IPS-18c (cell line): ENCODE measurements at regions not wholly inside any gene's neighbourhood (a gene's known extent, or its start where the extent isn't known, plus 50 kb on each side); places are given as distances from the start of the nearest gene placed in this dataset.
"Not testable (repeated sequence)": the region's sequence is repeated elsewhere in the genome, so short reads cannot be mapped to it uniquely, and the experiment has no call there.

Experiments
- H3K4me3 ChIP-seq: 2 replicates; pipeline ENCODE4 v1.7.0; 2013; ENCODE audit warnings: low read depth, mild to moderate bottlenecking, low read length, moderate library complexity; ENCODE audit not compliant: insufficient read depth
- H3K9me3 ChIP-seq: one replicate; pipeline ENCODE4 v1.6.1; 2013; ENCODE audit warnings: mild to moderate bottlenecking, low read length, moderate library complexity; ENCODE audit not compliant: control insufficient read depth, insufficient read depth

GRCh38 chr14:71444030-71444822 is 488.0 kb upstream of the RGS6 start:
- Histone ChIP-seq H3K9me3 (no peaks in the 10 kb centered on the region), H3K4me3 (no peak overlapping the region)

GRCh38 chr14:71448431-71449315 is 483.6 kb upstream of the RGS6 start:
- Histone ChIP-seq H3K4me3 (no peak overlapping the region), H3K9me3 (no peaks in the 10 kb centered on the region)

DNA sequence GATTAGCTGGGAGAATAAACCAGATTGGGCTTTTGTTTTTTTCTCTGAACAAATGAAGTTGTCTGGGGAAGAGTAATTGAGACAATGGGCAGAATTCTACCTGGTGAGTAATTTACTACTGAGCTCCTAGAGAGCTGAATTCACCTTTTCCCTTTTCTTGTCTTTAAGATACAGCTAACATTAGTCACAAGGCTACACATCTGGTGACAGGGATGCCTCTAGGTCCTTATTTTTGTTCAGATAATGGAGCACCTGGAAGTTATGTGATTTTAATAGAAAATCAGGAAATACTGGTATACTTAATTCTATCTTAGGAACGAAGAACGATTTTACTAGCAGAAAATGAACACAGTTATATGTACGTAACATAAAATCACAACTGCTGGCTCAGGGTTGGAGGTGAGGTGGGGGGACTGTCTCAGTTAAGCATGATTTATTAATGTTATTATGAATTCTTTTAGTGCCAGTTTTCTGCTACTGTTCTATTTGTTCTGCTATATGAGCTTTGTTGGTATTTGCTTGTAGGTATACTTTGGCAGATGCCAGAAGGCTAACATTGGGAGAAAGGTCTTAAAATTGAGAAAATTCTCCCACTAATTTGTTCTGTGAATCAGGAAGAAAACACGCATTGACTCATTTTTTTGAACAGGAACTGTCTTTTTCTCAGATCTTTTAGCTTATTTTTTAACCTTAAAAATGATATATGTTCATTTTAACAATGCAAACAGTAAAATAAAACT is 482.7 kb upstream of the RGS6 start:
- Histone ChIP-seq H3K4me3 (no peak overlapping the region), H3K9me3 (no peaks in the 10 kb centered on the region)

DNA sequence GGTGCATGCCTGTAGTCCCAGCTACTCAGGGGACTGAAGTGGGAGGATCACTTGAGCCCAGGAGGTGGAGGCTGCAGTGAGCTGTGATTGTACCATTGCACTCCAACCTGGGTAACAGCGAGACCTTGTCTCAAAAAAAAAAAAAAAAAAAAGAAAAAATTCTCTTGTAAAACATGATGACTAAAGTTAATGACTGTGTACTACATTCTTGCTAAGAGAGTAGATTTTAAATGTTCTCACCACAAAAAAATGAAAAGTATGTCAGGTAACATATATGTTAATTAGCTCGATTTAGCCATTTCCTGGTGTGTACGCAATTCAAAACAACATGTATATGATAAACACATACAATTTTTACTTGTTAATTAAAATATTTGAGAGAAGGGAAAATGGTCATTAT is 480.7 kb upstream of the RGS6 start:
- Histone ChIP-seq H3K9me3 (no peaks in the 10 kb centered on the region), H3K4me3 (no peak overlapping the region)

DNA sequence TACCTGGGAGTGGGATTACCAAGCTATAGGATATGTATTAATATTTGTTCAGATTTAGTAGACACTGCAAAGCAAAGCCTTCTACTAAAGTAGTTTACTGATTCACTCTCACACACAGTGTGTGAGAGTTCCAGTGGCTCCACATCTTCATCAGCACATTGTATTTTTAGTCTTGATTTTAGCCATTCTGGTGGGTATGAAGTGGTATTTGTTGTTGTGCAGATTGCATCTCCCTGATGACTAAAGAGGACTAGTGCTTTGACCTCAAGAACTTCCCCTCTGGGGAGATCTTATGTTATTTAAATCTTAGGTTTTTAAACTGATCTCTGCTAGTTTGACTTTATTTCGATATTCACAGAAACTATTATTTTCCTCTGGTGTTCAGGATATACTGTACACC is 479.7 kb upstream of the RGS6 start:
- H3K9me3 ChIP-seq: no peaks in the 10 kb centered on the region
- no peak overlapping the region for H3K4me3 ChIP-seq

DNA sequence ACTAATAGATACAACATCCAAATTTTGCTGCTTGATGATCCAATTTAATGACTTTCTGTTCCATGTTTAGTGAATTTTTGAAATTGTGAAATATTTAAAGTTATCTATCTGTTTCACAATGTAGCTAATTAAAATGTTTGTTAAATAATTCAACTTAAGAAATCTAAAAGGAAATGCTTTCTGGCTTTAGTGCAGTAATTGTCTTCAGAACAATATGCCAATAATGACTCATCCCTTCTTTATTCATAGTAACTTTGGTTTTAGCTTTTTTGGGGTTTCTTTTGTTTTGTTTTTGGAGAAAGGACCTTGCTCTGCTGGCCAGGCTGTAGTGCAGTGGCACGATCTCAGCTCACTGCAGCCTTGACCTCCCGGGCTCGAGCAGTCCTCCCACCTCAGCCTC is 479.2 kb upstream of the RGS6 start:
- Histone ChIP-seq H3K9me3 (no peaks in the 10 kb centered on the region), H3K4me3 (no peak overlapping the region)

DNA sequence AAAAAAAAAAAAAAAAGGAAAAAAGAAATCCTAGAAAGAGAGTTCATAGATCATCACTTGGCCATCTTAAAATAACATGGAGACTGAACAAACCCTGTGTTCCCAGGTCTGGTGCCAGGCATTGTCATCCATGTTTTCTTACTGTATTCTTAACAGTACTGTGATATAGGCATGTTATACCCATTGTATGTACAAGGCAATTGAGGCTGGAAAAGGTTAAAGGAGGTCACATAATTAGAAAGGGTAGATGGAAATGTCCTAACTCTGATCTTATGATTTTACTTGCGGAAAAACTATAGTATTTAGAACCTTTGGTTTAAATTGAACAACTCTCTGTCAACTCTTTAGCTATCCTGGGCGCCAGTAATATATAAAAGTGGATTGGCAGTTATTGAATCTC is 478.2 kb upstream of the RGS6 start:
- Histone ChIP-seq H3K4me3 (no peak overlapping the region), H3K9me3 (no peaks in the 10 kb centered on the region)

DNA sequence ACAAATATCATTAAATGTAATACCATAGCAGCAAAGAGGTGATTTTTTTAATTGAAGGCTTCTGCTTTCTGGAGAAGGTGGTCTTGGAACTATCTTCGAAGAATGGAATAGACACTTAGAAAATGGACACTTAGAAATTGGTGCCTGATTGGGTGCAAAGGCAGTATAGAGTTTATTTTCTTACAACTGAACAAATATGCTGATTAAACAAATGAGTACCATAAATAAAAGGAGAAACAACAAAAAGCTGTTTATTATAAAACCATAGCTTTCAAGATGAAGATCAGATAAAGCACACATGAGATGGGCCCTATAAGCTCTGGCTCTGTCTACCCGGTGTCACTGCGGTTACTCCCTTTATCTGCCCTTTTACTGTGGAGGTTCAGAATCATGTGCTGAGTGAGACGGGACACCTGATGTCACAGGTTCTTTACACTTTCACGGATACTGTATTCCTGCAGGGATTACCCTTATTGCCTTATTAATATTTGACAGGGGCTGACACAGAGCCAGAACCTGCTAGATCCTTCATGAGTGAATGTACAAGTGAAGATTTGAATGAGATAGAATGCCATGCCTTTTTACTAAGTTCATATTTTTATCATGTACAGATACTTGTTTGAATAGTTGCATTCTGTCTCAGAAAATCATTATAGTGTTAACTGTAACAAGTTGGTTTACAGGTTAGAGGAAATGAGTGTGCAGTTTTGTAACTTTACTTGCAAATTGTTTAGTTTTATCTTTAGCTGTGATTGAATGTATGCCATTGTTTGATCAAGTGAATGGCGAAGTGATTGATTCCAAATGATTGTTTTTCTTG is 477.5 kb upstream of the RGS6 start:
- Histone ChIP-seq H3K9me3 (no peaks in the 10 kb centered on the region), H3K4me3 (no peak overlapping the region)

DNA sequence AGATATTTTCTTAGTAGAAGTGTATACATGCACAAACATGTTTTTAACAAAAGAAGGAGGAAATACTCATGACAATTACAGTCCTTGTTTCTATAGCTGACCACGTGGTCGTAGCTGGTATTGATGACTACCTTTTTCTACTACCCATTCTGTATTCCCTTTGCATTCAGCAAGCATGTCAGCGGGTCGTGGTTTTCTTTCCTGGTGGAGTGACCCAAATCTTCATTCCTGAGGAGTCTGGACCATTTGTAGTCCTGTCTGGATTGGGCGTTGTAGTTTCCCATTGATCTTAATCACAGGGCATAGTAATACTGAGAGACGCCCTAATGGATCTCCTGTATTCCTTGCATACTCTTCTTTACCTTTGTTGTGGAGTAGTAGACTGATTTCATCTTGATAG is 472.1 kb upstream of the RGS6 start:
- Histone ChIP-seq H3K4me3 (no peak overlapping the region), H3K9me3 (no peaks in the 10 kb centered on the region)

DNA sequence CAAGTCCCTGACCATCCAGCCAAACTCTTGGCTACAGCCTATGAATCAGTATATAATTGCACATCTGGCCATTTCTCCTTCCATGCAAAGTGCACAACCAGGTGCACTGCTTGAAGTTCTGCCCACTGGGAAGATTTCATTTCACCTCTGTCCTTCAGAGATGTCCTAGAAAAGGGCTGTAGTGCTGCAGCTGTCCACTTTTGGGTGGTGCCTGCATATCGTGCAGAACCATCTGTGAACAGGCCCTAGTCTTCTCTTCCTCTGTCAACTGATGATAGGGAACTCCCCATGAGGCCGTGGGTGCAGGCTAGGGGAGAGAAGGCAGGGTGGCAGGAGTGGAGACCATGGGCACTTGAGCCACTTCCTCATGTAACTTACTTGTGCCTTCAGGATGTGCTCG is 470.6 kb upstream of the RGS6 start:
- not testable (repeated sequence) for H3K4me3 ChIP-seq, H3K9me3 ChIP-seq

- Histone ChIP-seq H3K9me3 (no peaks in the 10 kb centered on the region), H3K4me3 (no peak overlapping the region)
Observed at GRCh38 chr14:71463807-71464206, 468.4 kb upstream of the RGS6 start.

DNA sequence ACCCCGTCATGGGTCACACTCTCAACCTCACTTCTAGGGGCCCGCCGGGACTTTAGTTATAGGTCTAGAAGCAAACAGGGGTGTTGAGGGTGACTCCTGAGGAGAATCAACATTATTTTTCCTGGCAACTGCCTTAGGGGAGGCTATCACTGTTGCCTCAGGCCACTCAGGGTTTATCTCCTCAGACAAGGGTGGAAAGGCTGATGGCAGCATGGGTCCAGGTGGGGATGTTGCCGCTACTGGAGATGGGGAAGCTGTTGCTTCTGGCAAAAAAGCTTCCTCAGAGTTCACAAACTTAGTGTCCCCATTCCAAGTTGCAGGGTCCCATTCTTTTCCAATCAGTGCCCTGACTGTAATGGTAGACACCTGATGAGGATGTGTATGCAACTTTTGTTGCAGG is 467.4 kb upstream of the RGS6 start:
- H3K9me3 ChIP-seq: no peaks in the 10 kb centered on the region

DNA sequence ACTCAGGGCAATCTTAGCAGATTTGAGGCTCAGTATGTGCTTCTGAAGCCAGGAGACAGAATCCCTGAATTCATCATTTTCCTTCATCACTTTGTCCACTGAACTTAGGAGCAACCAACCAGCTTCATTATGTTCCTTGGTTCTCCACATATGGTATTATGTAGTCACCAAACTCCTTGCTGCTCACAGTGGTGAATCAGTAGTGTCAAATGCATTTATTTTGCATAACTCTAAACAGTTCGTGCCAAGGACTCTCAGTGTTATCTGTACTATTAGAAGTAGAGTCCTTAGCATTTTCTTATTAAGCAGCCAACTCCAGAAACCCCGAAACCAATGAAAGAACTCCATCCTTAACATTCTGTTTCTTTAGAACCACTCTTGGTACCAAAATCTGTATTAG is 466.9 kb upstream of the RGS6 start:
- H3K9me3 ChIP-seq: no peaks in the 10 kb centered on the region
- H3K4me3 ChIP-seq: no peak overlapping the region

More for the DNA sequence above, 467.4 kb upstream of the RGS6 start:
- no peak overlapping the region for H3K4me3 ChIP-seq

- no peak overlapping the region for H3K4me3 ChIP-seq
- H3K9me3 ChIP-seq: no peaks in the 10 kb centered on the region
Observed at GRCh38 chr14:71466251-71466650, 466.0 kb upstream of the RGS6 start.

DNA sequence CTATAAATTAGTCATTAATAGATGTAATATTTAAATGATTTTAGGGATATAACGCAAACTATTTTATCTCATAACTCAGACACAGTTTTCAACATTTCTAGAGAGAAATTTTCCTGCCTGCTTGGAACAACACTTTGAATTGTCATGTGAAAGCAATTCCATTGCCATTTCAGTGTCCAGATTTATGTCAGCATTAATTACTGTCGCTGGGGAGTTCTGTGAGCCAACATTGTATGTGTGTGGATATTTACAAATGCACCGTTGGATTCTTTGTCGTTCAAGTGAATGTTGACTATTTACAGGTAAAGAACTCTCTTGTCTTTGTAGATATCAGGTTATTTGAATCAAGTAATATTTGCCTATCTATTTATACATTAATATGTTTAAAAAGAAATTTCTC is 465.3 kb upstream of the RGS6 start:
- H3K9me3 ChIP-seq: no peaks in the 10 kb centered on the region
- no peak overlapping the region for H3K4me3 ChIP-seq

GRCh38 chr14:71467361-71467811 is 464.8 kb upstream of the RGS6 start:
- H3K4me3 ChIP-seq: no peak overlapping the region
- H3K9me3 ChIP-seq: no peaks in the 10 kb centered on the region

DNA sequence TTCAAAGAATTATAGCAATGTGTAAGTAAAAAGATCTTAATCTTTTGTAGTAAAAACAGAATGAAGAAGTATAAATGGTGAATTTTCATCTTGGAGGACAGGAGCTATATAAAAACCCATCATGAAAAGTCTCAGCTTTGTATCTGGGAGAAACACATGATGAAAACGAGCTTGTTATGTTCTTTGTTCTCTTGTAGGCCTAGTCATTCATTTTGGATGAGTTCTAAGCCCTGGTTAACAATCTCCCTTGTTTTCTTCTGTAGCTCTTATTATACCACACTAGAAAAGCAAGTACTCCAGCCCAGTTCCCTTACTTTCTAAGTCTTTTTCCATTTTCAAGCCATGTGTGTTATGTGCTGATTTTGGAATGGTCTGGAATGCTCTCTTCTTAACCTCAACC is 463.5 kb upstream of the RGS6 start:
- H3K9me3 ChIP-seq: no peaks in the 10 kb centered on the region

More for the DNA sequence above, 463.5 kb upstream of the RGS6 start:
- no peak overlapping the region for H3K4me3 ChIP-seq
